RWPE2 (cell line): ENCODE measurements at regions not wholly inside any gene's neighbourhood (a gene's known extent, or its start where the extent isn't known, plus 50 kb on each side); places are given as distances from the start of the nearest gene placed in this dataset.

Experiments
- ATAC-seq: fragments of 200-7000 bp; cut with Tn5 transposase; 3 replicates; pipeline ENCODE4 v1.9.1; 2021; ENCODE audit warnings: low read depth
- DNase-seq: peaks from one replicate; pipeline ENCODE4 v3.0.0-alpha.2; 2020; ENCODE audit warnings: low spot score
- H3K27ac ChIP-seq: fragments of 450-650 bp; 2 replicates; pipeline ENCODE4 v1.5.1; 2017; ENCODE audit warnings: mild to moderate bottlenecking; ENCODE audit not compliant: poor library complexity, severe bottlenecking
- H3K27me3 ChIP-seq: fragments of 250-450 bp; sonication (Bioruptor Pico); 2 replicates; pipeline ENCODE4 v1.5.1; 2021; ENCODE audit warnings: mild to moderate bottlenecking, moderate library complexity; ENCODE audit not compliant: insufficient read depth, poor library complexity, severe bottlenecking
- H3K36me3 ChIP-seq: fragments of 250-450 bp; sonication (Bioruptor Pico); 2 replicates; pipeline ENCODE4 v1.5.1; 2020; ENCODE audit warnings: low read depth, mild to moderate bottlenecking, moderate library complexity
- H3K4me1 ChIP-seq: fragments of 250-450 bp; sonication (Bioruptor Pico); 2 replicates; pipeline ENCODE4 v1.5.1; 2021; ENCODE audit warnings: mild to moderate bottlenecking, moderate library complexity; ENCODE audit not compliant: insufficient read depth, poor library complexity, severe bottlenecking
- H3K4me3 ChIP-seq: fragments of 250-450 bp; sonication (Bioruptor Pico); 2 replicates; pipeline ENCODE4 v1.5.1; 2021; ENCODE audit warnings: mild to moderate bottlenecking, moderate library complexity; ENCODE audit not compliant: severe bottlenecking
- H3K9me3 ChIP-seq: fragments of 250-450 bp; sonication (Bioruptor Pico); 2 replicates; pipeline ENCODE4 v1.5.1; 2021; ENCODE audit warnings: mild to moderate bottlenecking, moderate library complexity; ENCODE audit not compliant: severe bottlenecking
- CTCF ChIP-seq: fragments of 450-650 bp; IDR thresholded peaks from one replicate; pipeline ENCODE4 v1.5.1; 2017; ENCODE audit warnings: mild to moderate bottlenecking, moderate library complexity; ENCODE audit not compliant: poor library complexity, severe bottlenecking

- Histone ChIP-seq H3K27ac (no peak overlapping the region), H3K27me3 (peaks cover 11% of the 10 kb centered on the region), H3K9me3 (no peaks in the 10 kb centered on the region), H3K4me3 (no peak overlapping the region), H3K4me1 (no peaks in the 10 kb centered on the region), H3K36me3 (no peaks in the 10 kb centered on the region)
- no peak for TF ChIP-seq CTCF
- no peak for ATAC-seq
- no peak for DNase-seq
These were observed 1284.9 kb upstream of the NCAM2 start for GRCh38 chr21:19713313-19713712.

- DNase-seq (no peak), ATAC-seq (no peak)
- Histone ChIP-seq H3K27me3 (peaks cover 6% of the 10 kb centered on the region), H3K4me3 (no peak overlapping the region), H3K9me3 (no peaks in the 10 kb centered on the region), H3K36me3 (no peaks in the 10 kb centered on the region), H3K4me1 (no peaks in the 10 kb centered on the region), H3K27ac (no peak overlapping the region)
- no peak for TF ChIP-seq CTCF
These were observed 1274.1 kb upstream of the NCAM2 start for GRCh38 chr21:19724081-19724480.

GRCh38 chr21:19731251-19731650 is 1267.0 kb upstream of the NCAM2 start:
- H3K4me3 ChIP-seq = no peak overlapping the region
- H3K27ac ChIP-seq = no peak overlapping the region
- peaks cover 4% of the 10 kb centered on the region for H3K27me3 ChIP-seq
- ATAC-seq (no peak), DNase-seq (no peak)
- no peaks in the 10 kb centered on the region for H3K9me3 ChIP-seq
- no peaks in the 10 kb centered on the region for H3K4me1 ChIP-seq
- no peak for TF ChIP-seq CTCF
- no peaks in the 10 kb centered on the region for H3K36me3 ChIP-seq

GRCh38 chr21:19759836-19760235 is 1238.4 kb upstream of the NCAM2 start:
- DNase-seq = no peak
- Histone ChIP-seq H3K4me1 (no peaks in the 10 kb centered on the region), H3K36me3 (no peaks in the 10 kb centered on the region), H3K27ac (no peak overlapping the region), H3K4me3 (no peak overlapping the region), H3K9me3 (no peaks in the 10 kb centered on the region), H3K27me3 (peaks cover 15% of the 10 kb centered on the region)
- no peak for ATAC-seq
- no peak for TF ChIP-seq CTCF

GRCh38 chr21:19767546-19767945 is 1230.7 kb upstream of the NCAM2 start:
- ATAC-seq = no peak
- peaks cover 6% of the 10 kb centered on the region for H3K27me3 ChIP-seq
- no peaks in the 10 kb centered on the region for H3K36me3 ChIP-seq
- no peak for DNase-seq
- no peaks in the 10 kb centered on the region for H3K4me1 ChIP-seq
- H3K27ac ChIP-seq = no peak overlapping the region
- H3K9me3 ChIP-seq = no peaks in the 10 kb centered on the region
- H3K4me3 ChIP-seq = no peak overlapping the region
- TF ChIP-seq CTCF = no peak
